Heart left ventricle (tissue), 13 donors: ENCODE measurements at regions not wholly inside any gene's neighbourhood (a gene's known extent, or its start where the extent isn't known, plus 50 kb on each side); places are given as distances from the start of the nearest gene placed in this dataset.

Experiments
- CTCF ChIP-seq, 12 donors: fragments of 200-600 bp; sonication (generic) in 4 of 12; IDR thresholded peaks; one replicate each; pipeline versions ENCODE4 v1.5.0 to v1.8.0; 2018 to 2022; ENCODE audit warnings: antibody characterized with exemption in 12 of 12, mild to moderate bottlenecking in 5 of 12
- POLR2A ChIP-seq, 2 donors: fragments of 450-650 bp; IDR thresholded peaks; one replicate each; pipeline ENCODE4 v1.6.1; 2017; ENCODE audit warnings: antibody characterized with exemption in 2 of 2, mild to moderate bottlenecking in 2 of 2, moderate library complexity in 2 of 2
- donor health status: ischemic (EF 13 %, LVEDD 7.1; RV severe dilation, severe dysfunction).
- donor health status: DM: no; HTN: yes; CAD: no.
- donor health status: DM: no; HTN: no; CAD: no.
- donor health status: ischemic (EF 25% LVEDD 6.9; RV normal size, moderate dysfunction).
- donor health status: ischemic (EF 25% LVEDD 5.7; RV mildly dilated, moderate dysfunction).
- donor health status: ischemic (EF 35%, LVEDD 5.7; RV mildly dilated, moderate dysfunction).
- donor health status: nonischemic (EF 11% LVEDD 7.7; RV severe dilation, severe dysfunction).
- donor health status: DM: yes; HTN: yes; CAD: no.
- donor health status: PGD.
- donor health status: ischemic (EF 29% LVEDD 5.4; RV normal size, mild dysfunction).
- donor health status: nonischemic (EF 23%, LVEDD 6.1; RV moderate dilation, normal function).

- TF ChIP-seq CTCF (IDR thresholded peaks at IDR 0.05): no peak
- no peak for TF ChIP-seq POLR2A (IDR thresholded peaks at IDR 0.05)
Observed at GRCh38 chr9:110065532-110065931, 142.4 kb downstream of the C9orf152 start.
